ENCODE measurements at regions not wholly inside any gene's neighbourhood (a gene's known extent, or its start where the extent isn't known, plus 50 kb on each side); places are given as distances from the start of the nearest gene placed in this dataset.

- TF ChIP-seq CTCF (conservative IDR thresholded peaks at IDR 0.05; ENCODE audit: low read length), result no peak
- no peak for TF ChIP-seq EZH2phosphoT487 (IDR thresholded peaks at IDR 0.05; ENCODE audit: borderline replicate concordance)
- Histone ChIP-seq H3K9me3 (ENCODE audit: insufficient read depth, low read depth, low read length) (no peaks in the 10 kb centered on the region), H3K27me3 (ENCODE audit: insufficient read depth, low read length, poor library complexity, severe bottlenecking) (no peaks in the 10 kb centered on the region), H3K9ac (ENCODE audit: low read depth, low read length, poor library complexity, severe bottlenecking) (no peak overlapping the region), H3K36me3 (ENCODE audit: insufficient read depth, low read length) (no peaks in the 10 kb centered on the region), H3F3A (ENCODE audit: low read depth) (no peaks in the 10 kb centered on the region), H4K20me1 (ENCODE audit: insufficient read depth, low read length, poor library complexity, severe bottlenecking) (no peaks in the 10 kb centered on the region), H3K9me2 (replicated peaks; ENCODE audit: low read depth, low read length) (no peaks in the 10 kb centered on the region), H3K4me3 (ENCODE audit: low read length, poor library complexity, severe bottlenecking) (no peak overlapping the region), H3K79me2 (ENCODE audit: insufficient read depth, low read length) (no peaks in the 10 kb centered on the region), H3K4me1 (ENCODE audit: insufficient read depth, low read length, poor library complexity, severe bottlenecking) (peaks cover 12% of the 10 kb centered on the region), H2AFZ (ENCODE audit: low read length) (no peak overlapping the region), H3K4me2 (ENCODE audit: low read depth, low read length, poor library complexity, severe bottlenecking) (no peak overlapping the region)
These were observed 94.5 kb upstream of the FER start for GRCh38 chr5:108653201-108653600.

GRCh38 chr5:108650997-108651396, 96.7 kb upstream of the FER start:
- peaks cover 12% of the 10 kb centered on the region for H3K4me1 ChIP-seq (ENCODE audit: insufficient read depth, low read length, poor library complexity, severe bottlenecking)

GRCh38 chr5:108649646-108650045, 98.1 kb upstream of the FER start:
- peak overlapping the region; percentile 44 for H3K4me2 ChIP-seq (ENCODE audit: low read depth, low read length, poor library complexity, severe bottlenecking)
- peaks cover 12% of the 10 kb centered on the region for H3K4me1 ChIP-seq (ENCODE audit: insufficient read depth, low read length, poor library complexity, severe bottlenecking)
- no peak overlapping the region for H2AFZ ChIP-seq (ENCODE audit: low read length)
- H3K9me2 ChIP-seq (replicated peaks; ENCODE audit: low read depth, low read length), result no peaks in the 10 kb centered on the region
- H3K36me3 ChIP-seq (ENCODE audit: insufficient read depth, low read length), result no peaks in the 10 kb centered on the region
- no peak overlapping the region for H3K9ac ChIP-seq (ENCODE audit: low read depth, low read length, poor library complexity, severe bottlenecking)
- no peaks in the 10 kb centered on the region for H4K20me1 ChIP-seq (ENCODE audit: insufficient read depth, low read length, poor library complexity, severe bottlenecking)
- no peak for TF ChIP-seq CTCF (conservative IDR thresholded peaks at IDR 0.05; ENCODE audit: low read length)
- TF ChIP-seq EZH2phosphoT487 (IDR thresholded peaks at IDR 0.05; ENCODE audit: borderline replicate concordance), result no peak
- no peaks in the 10 kb centered on the region; the same call in 1 of the 2 replicates for H3K9me3 ChIP-seq (ENCODE audit: insufficient read depth, low read depth, low read length)
- no peak overlapping the region for H3K4me3 ChIP-seq (ENCODE audit: low read length, poor library complexity, severe bottlenecking)
- no peaks in the 10 kb centered on the region for H3F3A ChIP-seq (ENCODE audit: low read depth)
- no peaks in the 10 kb centered on the region for H3K27me3 ChIP-seq (ENCODE audit: insufficient read depth, low read length, poor library complexity, severe bottlenecking)
- H3K79me2 ChIP-seq (ENCODE audit: insufficient read depth, low read length), result no peaks in the 10 kb centered on the region

More at GRCh38 chr5:108650997-108651396, 96.7 kb upstream of the FER start:
- no peaks in the 10 kb centered on the region for H3K9me2 ChIP-seq (replicated peaks; ENCODE audit: low read depth, low read length)
- no peaks in the 10 kb centered on the region for H3K27me3 ChIP-seq (ENCODE audit: insufficient read depth, low read length, poor library complexity, severe bottlenecking)
- TF ChIP-seq CTCF (conservative IDR thresholded peaks at IDR 0.05; ENCODE audit: low read length) (no peak), EZH2phosphoT487 (IDR thresholded peaks at IDR 0.05; ENCODE audit: borderline replicate concordance) (no peak)
- no peaks in the 10 kb centered on the region; the same call in 1 of the 2 replicates for H3K9me3 ChIP-seq (ENCODE audit: insufficient read depth, low read depth, low read length)
- no peak overlapping the region for H2AFZ ChIP-seq (ENCODE audit: low read length)
- no peaks in the 10 kb centered on the region for H4K20me1 ChIP-seq (ENCODE audit: insufficient read depth, low read length, poor library complexity, severe bottlenecking)
- H3K4me2 ChIP-seq (ENCODE audit: low read depth, low read length, poor library complexity, severe bottlenecking), result no peak overlapping the region
- no peaks in the 10 kb centered on the region for H3K79me2 ChIP-seq (ENCODE audit: insufficient read depth, low read length)
- no peaks in the 10 kb centered on the region for H3K36me3 ChIP-seq (ENCODE audit: insufficient read depth, low read length)
- H3K4me3 ChIP-seq (ENCODE audit: low read length, poor library complexity, severe bottlenecking), result no peak overlapping the region
- no peaks in the 10 kb centered on the region for H3F3A ChIP-seq (ENCODE audit: low read depth)
- H3K9ac ChIP-seq (ENCODE audit: low read depth, low read length, poor library complexity, severe bottlenecking), result no peak overlapping the region

Measured in Loucy (cell line).